ENCODE measurements at regions not wholly inside any gene's neighbourhood (a gene's known extent, or its start where the extent isn't known, plus 50 kb on each side); places are given as distances from the start of the nearest gene placed in this dataset.

GRCh38 chr5:163569284-163569683 is 63.9 kb downstream of the MAT2B start:
- Mint-ChIP-seq H3K27ac (ENCODE audit: low read depth, unreplicated experiment) (no peak overlapping the region), H3K4me3 (ENCODE audit: unreplicated experiment) (no peak overlapping the region), H3K4me1 (ENCODE audit: insufficient read depth, unreplicated experiment) (peaks cover 71% of the 10 kb centered on the region), H3K9me3 (ENCODE audit: unreplicated experiment) (no peaks in the 10 kb centered on the region), H3K36me3 (ENCODE audit: insufficient read depth, unreplicated experiment) (no peaks in the 10 kb centered on the region), H3K27me3 (ENCODE audit: insufficient read depth, unreplicated experiment) (no peaks in the 10 kb centered on the region)
- TF ChIP-seq, protein P1, sequence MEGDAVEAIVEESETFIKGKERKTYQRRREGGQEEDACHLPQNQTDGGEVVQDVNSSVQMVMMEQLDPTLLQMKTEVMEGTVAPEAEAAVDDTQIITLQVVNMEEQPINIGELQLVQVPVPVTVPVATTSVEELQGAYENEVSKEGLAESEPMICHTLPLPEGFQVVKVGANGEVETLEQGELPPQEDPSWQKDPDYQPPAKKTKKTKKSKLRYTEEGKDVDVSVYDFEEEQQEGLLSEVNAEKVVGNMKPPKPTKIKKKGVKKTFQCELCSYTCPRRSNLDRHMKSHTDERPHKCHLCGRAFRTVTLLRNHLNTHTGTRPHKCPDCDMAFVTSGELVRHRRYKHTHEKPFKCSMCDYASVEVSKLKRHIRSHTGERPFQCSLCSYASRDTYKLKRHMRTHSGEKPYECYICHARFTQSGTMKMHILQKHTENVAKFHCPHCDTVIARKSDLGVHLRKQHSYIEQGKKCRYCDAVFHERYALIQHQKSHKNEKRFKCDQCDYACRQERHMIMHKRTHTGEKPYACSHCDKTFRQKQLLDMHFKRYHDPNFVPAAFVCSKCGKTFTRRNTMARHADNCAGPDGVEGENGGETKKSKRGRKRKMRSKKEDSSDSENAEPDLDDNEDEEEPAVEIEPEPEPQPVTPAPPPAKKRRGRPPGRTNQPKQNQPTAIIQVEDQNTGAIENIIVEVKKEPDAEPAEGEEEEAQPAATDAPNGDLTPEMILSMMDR (IDR thresholded peaks at IDR 0.05; ENCODE audit: unreplicated experiment): peak; percentile 41
- intact Hi-C loops (cut with micrococcal nuclease): loop anchor here (1.0 kb wide), 3 partner anchors 127 to 935 kb away; no protein-coding TSS in a partner anchor
- POLR2A ChIA-PET: interaction anchor here (0.7 kb wide), 1 partner anchor 191 kb away, joined by 3 read pairs; no protein-coding TSS in a partner anchor
- DNase-seq (ENCODE audit: unreplicated experiment): peak; percentile 70
- CTCF ChIA-PET: interaction anchor here (0.5 to 6.1 kb wide), 25 partner anchors 8 to 1850 kb away, joined by 3 to 86 read pairs (median 3); no protein-coding TSS in a partner anchor
- BruUV-seq (replicated peaks): no TSS peak

GRCh38 chr5:163571744-163572143 is 66.3 kb downstream of the MAT2B start:
- BruUV-seq (replicated peaks): no TSS peak
- POLR2A ChIA-PET: interaction anchor here (0.9 to 1.2 kb wide), 3 partner anchors 62 to 78 kb away, joined by 3 read pairs; no protein-coding TSS in a partner anchor
- no peak overlapping the region for H3K4me3 Mint-ChIP-seq (ENCODE audit: unreplicated experiment)
- no peaks in the 10 kb centered on the region for H3K27me3 Mint-ChIP-seq (ENCODE audit: insufficient read depth, unreplicated experiment)
- intact Hi-C loops (cut with micrococcal nuclease): no loop called here
- TF ChIP-seq, protein P1 (IDR thresholded peaks at IDR 0.05; ENCODE audit: unreplicated experiment): no peak
- CTCF ChIA-PET: interaction anchor here (0.7 to 5.8 kb wide), 8 partner anchors 78 to 1067 kb away, joined by 3 to 57 read pairs (median 6); no protein-coding TSS in a partner anchor
- H3K9me3 Mint-ChIP-seq (ENCODE audit: unreplicated experiment): no peaks in the 10 kb centered on the region
- H3K4me1 Mint-ChIP-seq (ENCODE audit: insufficient read depth, unreplicated experiment): peaks cover 56% of the 10 kb centered on the region
- peak; percentile 99 for DNase-seq (ENCODE audit: unreplicated experiment)
- H3K36me3 Mint-ChIP-seq (ENCODE audit: insufficient read depth, unreplicated experiment): no peaks in the 10 kb centered on the region
- H3K27ac Mint-ChIP-seq (ENCODE audit: low read depth, unreplicated experiment): peak overlapping the region; percentile 74

- TF ChIP-seq, protein P1 (IDR thresholded peaks at IDR 0.05; ENCODE audit: unreplicated experiment): no peak
- H3K36me3 Mint-ChIP-seq (ENCODE audit: insufficient read depth, unreplicated experiment): no peaks in the 10 kb centered on the region
- POLR2A ChIA-PET: no interaction called here
- H3K27ac Mint-ChIP-seq (ENCODE audit: low read depth, unreplicated experiment): no peak overlapping the region
- H3K27me3 Mint-ChIP-seq (ENCODE audit: insufficient read depth, unreplicated experiment): no peaks in the 10 kb centered on the region
- no peak overlapping the region for H3K4me3 Mint-ChIP-seq (ENCODE audit: unreplicated experiment)
- H3K9me3 Mint-ChIP-seq (ENCODE audit: unreplicated experiment): no peaks in the 10 kb centered on the region
- no TSS peak for BruUV-seq (replicated peaks)
- H3K4me1 Mint-ChIP-seq (ENCODE audit: insufficient read depth, unreplicated experiment): peaks cover 41% of the 10 kb centered on the region
- no peak for DNase-seq (ENCODE audit: unreplicated experiment)
- intact Hi-C loops (cut with micrococcal nuclease): no loop called here
- CTCF ChIA-PET: interaction anchor here (0.6 to 3.4 kb wide), 3 partner anchors 10 to 959 kb away, joined by 3 to 12 read pairs (median 3); no protein-coding TSS in a partner anchor
Observed at GRCh38 chr5:163574472-163575440, 69.3 kb downstream of the MAT2B start.

GRCh38 chr5:163578652-163579051 is 73.2 kb downstream of the MAT2B start:
- Mint-ChIP-seq H3K36me3 (ENCODE audit: insufficient read depth, unreplicated experiment) (no peaks in the 10 kb centered on the region), H3K4me3 (ENCODE audit: unreplicated experiment) (no peak overlapping the region), H3K27ac (ENCODE audit: low read depth, unreplicated experiment) (no peak overlapping the region), H3K4me1 (ENCODE audit: insufficient read depth, unreplicated experiment) (peaks cover 21% of the 10 kb centered on the region), H3K27me3 (ENCODE audit: insufficient read depth, unreplicated experiment) (no peaks in the 10 kb centered on the region), H3K9me3 (ENCODE audit: unreplicated experiment) (no peaks in the 10 kb centered on the region)
- no TSS peak for BruUV-seq (replicated peaks)
- TF ChIP-seq, protein P1 (IDR thresholded peaks at IDR 0.05; ENCODE audit: unreplicated experiment): no peak
- ChIA-PET POLR2A (interaction anchor here (0.6 to 0.9 kb wide), 3 partner anchors 69 to 940 kb away, joined by 3 read pairs; no protein-coding TSS in a partner anchor), CTCF (interaction anchor here (0.6 to 2.5 kb wide), 4 partner anchors 8 to 1326 kb away, joined by 3 to 15 read pairs (median 4); no protein-coding TSS in a partner anchor)
- no peak for DNase-seq (ENCODE audit: unreplicated experiment)
- intact Hi-C loops (cut with micrococcal nuclease): no loop called here

Data from MCF 10A (cell line).